Panc1 (cell line): ENCODE measurements at regions not wholly inside any gene's neighbourhood (a gene's known extent, or its start where the extent isn't known, plus 50 kb on each side); places are given as distances from the start of the nearest gene placed in this dataset.

Experiments
- ATAC-seq: fragments of 200-7000 bp; cut with Tn5 transposase; 2 replicates; pipeline ENCODE4 v1.9.1; 2020; ENCODE audit warnings: mild to moderate bottlenecking, moderate library complexity
- BruUV-seq: library from RNA; stranded (reverse); fragments of 400-500 nt; replicated peaks from 2 replicates; lab custom pipeline; 2021; lab: Mats Ljungman, UMichigan
- CTCF ChIA-PET: fragments of 300-600 bp; sonication (Branson Sonifier 250); formaldehyde crosslinking; loops from one replicate; lab custom pipeline; 2022; ENCODE audit warnings: antibody characterized with exemption; lab: Charles Lee
- POLR2A ChIA-PET: fragments of 300-600 bp; sonication (Branson Sonifier 250); formaldehyde crosslinking; loops from one replicate; lab custom pipeline; 2022; ENCODE audit warnings: antibody characterized with exemption; lab: Charles Lee
- DNase-seq: peaks from one replicate; pipeline ENCODE4 v3.0.0-alpha.2; 2010; ENCODE audit warnings: low read depth, low spot score
- H3K27ac ChIP-seq: 2 replicates; pipeline ENCODE4 v1.5.1; 2011; ENCODE audit warnings: mild to moderate bottlenecking, low read length, inconsistent platforms
- H3K27me3 ChIP-seq: fragments of 200-500 bp; sonication (Bioruptor generic); 2 replicates; pipeline ENCODE4 v1.6.0; 2014; ENCODE audit warnings: low read length, inconsistent platforms; ENCODE audit not compliant: control insufficient read depth, insufficient read depth
- H3K36me3 ChIP-seq: fragments of 200-500 bp; sonication (Bioruptor generic); 2 replicates; pipeline ENCODE4 v1.5.1; 2014; ENCODE audit warnings: inconsistent platforms, mild to moderate bottlenecking, low read length, moderate library complexity; ENCODE audit not compliant: control insufficient read depth, insufficient read depth
- H3K4me1 ChIP-seq: 2 replicates; pipeline ENCODE4 v1.5.1; 2011; ENCODE audit warnings: inconsistent platforms, mild to moderate bottlenecking, low read length, moderate library complexity; ENCODE audit not compliant: control insufficient read depth, insufficient read depth
- H3K4me3 ChIP-seq, 2 experiments: 2 replicates each; pipeline ENCODE4 v1.5.1; 2011 to 2012; ENCODE audit warnings: low read depth in 2 of 2, low read length in 2 of 2, mild to moderate bottlenecking in 2 of 2, inconsistent platforms in 1 of 2, moderate library complexity in 1 of 2
- H3K9me3 ChIP-seq: fragments of 200-500 bp; sonication (Bioruptor generic); 2 replicates; pipeline ENCODE4 v1.5.1; 2014; ENCODE audit warnings: low read depth, mild to moderate bottlenecking, inconsistent platforms, low read length, moderate library complexity; ENCODE audit not compliant: control insufficient read depth, insufficient read depth
- CTCF ChIP-seq: fragments of 450-650 bp; IDR thresholded peaks from 2 replicates; pipeline ENCODE4 v1.5.1; 2017; ENCODE audit warnings: mild to moderate bottlenecking
- POLR2AphosphoS5 ChIP-seq: IDR thresholded peaks from 2 replicates; pipeline ENCODE4 v1.6.1; 2012; ENCODE audit warnings: mild to moderate bottlenecking, low read depth, low read length, moderate library complexity
- REST ChIP-seq, 2 experiments: IDR thresholded peaks; 2 replicates each; pipeline ENCODE4 v1.6.1; 2011 to 2012; ENCODE audit warnings: low read depth in 2 of 2, control low read depth in 1 of 2, low read length in 1 of 2, mild to moderate bottlenecking in 1 of 2, moderate library complexity in 1 of 2; ENCODE audit not compliant: insufficient read depth in 1 of 2
- SIN3A ChIP-seq: IDR thresholded peaks from 2 replicates; pipeline ENCODE4 v1.6.1; 2012; ENCODE audit warnings: low read depth, mild to moderate bottlenecking, low read length, moderate library complexity, borderline replicate concordance; ENCODE audit not compliant: insufficient read depth
- TCF7L2 ChIP-seq: IDR thresholded peaks from 2 replicates; pipeline ENCODE4 v1.6.1; 2011; ENCODE audit warnings: mild to moderate bottlenecking, low read depth, low read length, inconsistent platforms
- in situ Hi-C: cut with HindIII; loops from 2 replicates; pipeline ENCODE4 v1.10.0; 2016; ENCODE audit warnings: low sequenced_read_pairs, low pct_unique_long_range_greater_than_20kb
- intact Hi-C: fragments of 100-400 bp; cut with micrococcal nuclease; formaldehyde crosslinking; loops from one replicate; pipeline ENCODE4 v1.10.0; 2022; ENCODE audit not compliant: unreplicated experiment

DNA sequence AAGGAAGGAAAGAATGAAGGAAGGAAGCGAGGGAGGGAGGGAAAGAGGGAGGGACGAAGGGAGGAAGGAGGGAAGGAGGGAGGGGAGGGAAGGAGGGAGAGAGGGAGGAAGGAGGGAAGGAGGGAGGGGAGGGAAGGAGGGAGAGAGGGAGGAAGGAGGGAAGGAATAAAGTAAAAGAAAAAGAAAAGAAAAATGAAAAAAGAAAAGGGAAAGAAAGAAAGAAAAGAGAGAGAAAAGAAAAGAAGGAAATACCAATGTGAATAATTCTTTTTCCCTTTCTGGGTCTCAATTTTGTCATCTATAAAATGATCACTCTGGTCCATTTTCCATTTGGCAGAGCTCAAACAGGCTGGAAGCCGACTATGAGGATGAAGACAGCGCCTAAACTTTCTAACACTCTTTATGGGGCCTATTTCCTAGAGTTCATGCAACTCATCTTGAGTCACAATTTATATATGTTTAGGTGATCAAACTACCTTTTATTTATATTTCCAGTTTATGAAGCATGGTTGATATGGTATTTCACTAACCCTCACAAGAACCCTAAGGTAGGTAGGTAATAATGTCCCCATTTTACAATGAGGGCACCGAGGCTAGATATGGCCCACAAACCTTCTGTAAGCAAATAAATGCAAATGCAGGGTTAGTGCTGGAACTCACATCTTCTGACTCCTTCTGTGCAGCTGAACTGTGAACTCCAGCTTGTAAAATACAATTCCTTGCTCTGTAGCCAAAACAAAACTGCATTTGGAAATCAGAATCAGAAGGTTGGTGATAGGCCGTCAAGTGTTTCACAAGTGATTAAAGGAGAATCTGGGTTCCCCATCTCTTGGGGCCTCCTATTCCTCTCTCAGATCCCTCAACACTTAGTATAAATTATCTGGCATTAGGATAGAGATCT is 434.3 kb downstream of the ETS1 start:
- no TSS peak for BruUV-seq
- in situ Hi-C loops (loop anchor here (25.0 kb wide), 1 partner anchor 684 kb away; no protein-coding TSS in a partner anchor), intact Hi-C loops (no loop called here)
- Histone ChIP-seq H3K36me3 (no peaks in the 10 kb centered on the region), H3K4me3 (no peak overlapping the region), H3K27me3 (peaks cover 7% of the 10 kb centered on the region; the same call in 1 of the 2 replicates), H3K4me1 (no peaks in the 10 kb centered on the region), H3K27ac (no peak overlapping the region), H3K9me3 (no peaks in the 10 kb centered on the region)
- no peak for ATAC-seq
- POLR2A ChIA-PET = no interaction called here
- no peak for TF ChIP-seq POLR2AphosphoS5
- no peak for TF ChIP-seq REST (IDR thresholded peaks at IDR 0.05; ENCODE audit: insufficient read depth in 1 of 2, low read depth in 2 of 2, low read length in 1 of 2)
- no peak for TF ChIP-seq SIN3A
- no peak for TF ChIP-seq CTCF
- no peak for TF ChIP-seq TCF7L2
- no peak for DNase-seq
- CTCF ChIA-PET = no interaction called here

- Histone ChIP-seq H3K36me3 (no peaks in the 10 kb centered on the region), H3K4me3 (no peak overlapping the region), H3K9me3 (no peaks in the 10 kb centered on the region), H3K27ac (no peak overlapping the region), H3K4me1 (no peaks in the 10 kb centered on the region), H3K27me3 (peaks cover 3% of the 10 kb centered on the region; the same call in 1 of the 2 replicates)
- DNase-seq (no peak), ATAC-seq (no peak)
- ChIA-PET POLR2A (no interaction called here), CTCF (no interaction called here)
- no peak for TF ChIP-seq REST (IDR thresholded peaks at IDR 0.05; ENCODE audit: insufficient read depth in 1 of 2, low read depth in 2 of 2, low read length in 1 of 2)
- no peak for TF ChIP-seq SIN3A
- TF ChIP-seq CTCF = no peak
- TF ChIP-seq POLR2AphosphoS5 = no peak
- TF ChIP-seq TCF7L2 = no peak
- in situ Hi-C loops = loop anchor here (25.0 kb wide), 1 partner anchor 686 kb away; no protein-coding TSS in a partner anchor
- no TSS peak for BruUV-seq
- intact Hi-C loops = no loop called here
These were observed 435.6 kb downstream of the ETS1 start for GRCh38 chr11:128151780-128152179.
